ENCODE measurements at regions not wholly inside any gene's neighbourhood (a gene's known extent, or its start where the extent isn't known, plus 50 kb on each side); places are given as distances from the start of the nearest gene placed in this dataset.

GRCh38 chr12:114476159-114476558 is 70.2 kb upstream of the TBX5 start (continued):
- no peak for TF ChIP-seq KDM4A (IDR thresholded peaks at IDR 0.05; ENCODE audit: low read depth, low read length, severe bottlenecking)
